ENCODE measurements at regions not wholly inside any gene's neighbourhood (a gene's known extent, or its start where the extent isn't known, plus 50 kb on each side); places are given as distances from the start of the nearest gene placed in this dataset.

DNA sequence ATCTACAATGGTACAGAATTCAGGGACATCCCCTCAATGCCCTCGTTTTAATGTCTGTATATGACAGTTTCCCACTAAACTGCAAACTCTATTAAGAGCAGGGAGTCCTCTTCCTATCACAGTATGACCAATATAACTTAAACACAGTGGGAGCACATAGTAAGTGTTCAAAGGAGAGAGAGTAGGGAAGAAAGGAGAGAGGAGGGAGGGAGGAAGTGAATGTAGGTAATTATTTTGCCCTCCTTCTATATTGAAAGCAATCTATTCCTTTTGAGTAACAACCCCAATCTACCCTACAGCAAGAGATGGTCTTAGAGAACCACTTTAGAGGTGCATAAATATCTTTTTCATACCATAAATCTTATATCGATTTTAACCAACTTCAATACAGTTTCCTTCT is 121.4 kb downstream of the MRPL39 start:
- TF ChIP-seq MAZ (IDR thresholded peaks at IDR 0.05; ENCODE audit: borderline replicate concordance, low read depth, low read length) = no peak
- TF ChIP-seq SMC3 (IDR thresholded peaks at IDR 0.05; ENCODE audit: low read depth, low read length) = no peak
- TF ChIP-seq RCOR1 (IDR thresholded peaks at IDR 0.05; ENCODE audit: insufficient replicate concordance, low read length) = no peak
- no peak for TF ChIP-seq POLR2A (IDR thresholded peaks at IDR 0.05; ENCODE audit: low read depth, low read length)
- TF ChIP-seq, protein P1, sequence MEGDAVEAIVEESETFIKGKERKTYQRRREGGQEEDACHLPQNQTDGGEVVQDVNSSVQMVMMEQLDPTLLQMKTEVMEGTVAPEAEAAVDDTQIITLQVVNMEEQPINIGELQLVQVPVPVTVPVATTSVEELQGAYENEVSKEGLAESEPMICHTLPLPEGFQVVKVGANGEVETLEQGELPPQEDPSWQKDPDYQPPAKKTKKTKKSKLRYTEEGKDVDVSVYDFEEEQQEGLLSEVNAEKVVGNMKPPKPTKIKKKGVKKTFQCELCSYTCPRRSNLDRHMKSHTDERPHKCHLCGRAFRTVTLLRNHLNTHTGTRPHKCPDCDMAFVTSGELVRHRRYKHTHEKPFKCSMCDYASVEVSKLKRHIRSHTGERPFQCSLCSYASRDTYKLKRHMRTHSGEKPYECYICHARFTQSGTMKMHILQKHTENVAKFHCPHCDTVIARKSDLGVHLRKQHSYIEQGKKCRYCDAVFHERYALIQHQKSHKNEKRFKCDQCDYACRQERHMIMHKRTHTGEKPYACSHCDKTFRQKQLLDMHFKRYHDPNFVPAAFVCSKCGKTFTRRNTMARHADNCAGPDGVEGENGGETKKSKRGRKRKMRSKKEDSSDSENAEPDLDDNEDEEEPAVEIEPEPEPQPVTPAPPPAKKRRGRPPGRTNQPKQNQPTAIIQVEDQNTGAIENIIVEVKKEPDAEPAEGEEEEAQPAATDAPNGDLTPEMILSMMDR (conservative IDR thresholded peaks at IDR 0.05; ENCODE audit: low read depth, low read length) = no peak
- TF ChIP-seq, protein P2, sequence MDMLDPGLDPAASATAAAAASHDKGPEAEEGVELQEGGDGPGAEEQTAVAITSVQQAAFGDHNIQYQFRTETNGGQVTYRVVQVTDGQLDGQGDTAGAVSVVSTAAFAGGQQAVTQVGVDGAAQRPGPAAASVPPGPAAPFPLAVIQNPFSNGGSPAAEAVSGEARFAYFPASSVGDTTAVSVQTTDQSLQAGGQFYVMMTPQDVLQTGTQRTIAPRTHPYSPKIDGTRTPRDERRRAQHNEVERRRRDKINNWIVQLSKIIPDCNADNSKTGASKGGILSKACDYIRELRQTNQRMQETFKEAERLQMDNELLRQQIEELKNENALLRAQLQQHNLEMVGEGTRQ (IDR thresholded peaks at IDR 0.05; ENCODE audit: low read depth, low read length) = no peak
- TF ChIP-seq BHLHE40 (IDR thresholded peaks at IDR 0.05; ENCODE audit: low read depth, low read length) = no peak
- TF ChIP-seq RAD21 (IDR thresholded peaks at IDR 0.05; ENCODE audit: low read length) = no peak

Measured in IMR-90 (cell line).